Inferior parietal cortex (tissue), 1 donor: ENCODE measurements at regions not wholly inside any gene's neighbourhood (a gene's known extent, or its start where the extent isn't known, plus 50 kb on each side); places are given as distances from the start of the nearest gene placed in this dataset.
"Not testable (repeated sequence)": the region's sequence is repeated elsewhere in the genome, so short reads cannot be mapped to it uniquely, and the experiment has no call there.

Experiments
- DNase-seq: peaks from one replicate; pipeline ENCODE4 v3.0.0-alpha.2; 2016; ENCODE audit errors: extremely low spot score

DNA sequence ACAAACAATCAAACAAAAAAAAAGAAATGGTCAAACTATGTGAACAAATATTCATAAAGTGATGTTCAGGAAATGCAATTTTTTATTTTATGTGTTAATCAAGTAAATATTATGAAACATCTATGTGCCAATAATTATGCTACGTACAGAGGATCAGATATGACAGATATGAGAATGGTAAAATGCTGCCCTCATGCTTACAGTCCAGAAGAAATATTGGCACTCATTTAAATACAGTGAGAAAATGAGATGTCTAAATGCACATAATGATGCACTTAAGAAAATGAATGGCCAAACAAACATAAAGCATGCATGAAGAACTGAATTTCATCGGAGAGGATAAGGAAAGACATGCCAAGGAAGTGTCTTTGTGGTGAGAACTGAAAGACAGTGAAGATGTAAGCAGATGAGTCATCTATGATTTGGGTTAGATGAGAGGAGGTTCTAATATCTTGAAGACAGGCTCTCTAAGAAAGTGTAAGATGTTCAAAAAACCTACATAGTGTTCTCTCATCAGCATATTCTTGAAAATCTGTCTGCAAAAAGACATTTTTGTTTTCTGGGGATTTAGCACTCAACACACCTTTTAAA lies 1231.1 kb upstream of the ACO1 start:
- peak; percentile 15 for DNase-seq

DNA sequence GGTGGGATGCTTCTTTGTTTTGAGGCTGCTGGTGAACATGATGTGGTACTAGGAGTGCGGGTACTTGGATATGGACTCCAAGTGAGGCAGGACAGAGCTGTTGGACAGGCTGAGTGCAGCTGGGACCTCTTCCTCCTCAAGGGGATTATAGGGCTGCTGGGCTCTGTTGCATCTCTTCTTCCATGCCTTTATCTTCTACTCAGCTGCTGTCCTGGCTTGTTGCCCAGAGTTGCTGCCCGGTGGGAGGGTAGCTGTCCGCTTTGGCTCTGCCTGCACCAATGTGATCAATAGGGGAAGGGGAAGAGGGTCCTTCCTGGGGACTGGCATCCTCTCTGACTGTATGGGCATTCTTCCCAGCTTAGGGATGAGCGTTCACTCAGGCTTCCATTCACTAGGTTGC lies 1217.9 kb upstream of the ACO1 start:
- no peak for DNase-seq

- no peak for DNase-seq
Observed at GRCh38 chr9:31168161-31168560, 1216.3 kb upstream of the ACO1 start.

DNA sequence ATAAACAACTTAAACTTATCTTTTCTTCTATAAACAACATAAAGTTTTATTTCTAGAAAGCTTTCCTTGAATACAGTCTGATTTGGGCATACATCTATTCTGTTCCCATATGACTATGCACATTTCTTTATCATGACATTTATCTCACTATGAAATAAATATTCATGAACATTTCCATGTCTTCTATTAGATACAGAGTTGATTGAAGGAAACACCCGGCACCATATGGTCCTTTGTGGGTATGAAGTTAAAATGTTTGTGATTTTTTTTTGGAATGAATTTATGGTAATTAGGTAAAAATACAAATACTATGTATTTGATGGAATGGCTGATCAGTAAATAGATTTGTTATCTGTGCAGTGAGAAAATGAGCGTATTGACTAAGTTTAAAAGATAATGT lies 1209.8 kb upstream of the ACO1 start:
- DNase-seq = no peak

DNA sequence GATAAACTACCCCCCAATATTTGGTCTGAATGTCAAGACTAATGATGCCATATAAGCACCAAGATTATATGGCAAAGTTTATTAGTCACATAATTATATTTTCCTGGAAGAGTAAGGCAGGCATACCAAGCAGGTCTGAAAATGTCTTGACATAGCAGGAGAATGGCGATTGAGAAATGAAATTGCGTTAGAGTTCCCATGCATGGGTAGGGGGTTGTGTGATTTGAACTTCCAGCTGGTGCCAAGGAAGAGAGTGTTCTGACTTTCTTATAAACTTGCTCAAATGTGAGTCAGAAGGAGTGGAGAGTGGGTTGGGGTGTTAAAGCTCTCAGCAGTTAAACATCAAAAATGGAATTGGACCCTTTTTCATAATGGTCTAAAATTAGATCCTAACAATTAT lies 1200.6 kb upstream of the ACO1 start:
- DNase-seq = no peak

- no peak for DNase-seq
Observed at GRCh38 chr9:31185831-31186230, 1198.6 kb upstream of the ACO1 start.

DNA sequence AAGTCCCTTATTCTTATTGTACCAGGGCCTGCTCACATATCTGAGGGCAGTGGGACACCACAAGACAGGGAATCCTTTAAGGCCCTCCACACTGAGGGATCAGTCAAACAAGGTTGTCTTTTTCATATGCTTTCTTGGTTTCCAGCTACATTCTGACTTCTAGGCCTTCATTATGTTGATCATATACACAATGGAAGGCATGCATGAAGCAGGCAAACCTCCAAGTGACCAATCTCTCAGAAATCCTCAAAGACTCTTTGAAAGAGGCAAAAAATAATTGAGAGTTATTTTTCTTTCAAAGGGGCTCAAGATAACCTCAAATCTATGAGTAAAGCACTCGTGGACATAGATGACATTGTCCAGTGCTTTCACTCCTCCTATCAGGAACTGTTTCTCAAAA lies 1195.9 kb upstream of the ACO1 start:
- DNase-seq = no peak

GRCh38 chr9:31210978-31211570 lies 1173.4 kb upstream of the ACO1 start:
- DNase-seq = no peak

DNA sequence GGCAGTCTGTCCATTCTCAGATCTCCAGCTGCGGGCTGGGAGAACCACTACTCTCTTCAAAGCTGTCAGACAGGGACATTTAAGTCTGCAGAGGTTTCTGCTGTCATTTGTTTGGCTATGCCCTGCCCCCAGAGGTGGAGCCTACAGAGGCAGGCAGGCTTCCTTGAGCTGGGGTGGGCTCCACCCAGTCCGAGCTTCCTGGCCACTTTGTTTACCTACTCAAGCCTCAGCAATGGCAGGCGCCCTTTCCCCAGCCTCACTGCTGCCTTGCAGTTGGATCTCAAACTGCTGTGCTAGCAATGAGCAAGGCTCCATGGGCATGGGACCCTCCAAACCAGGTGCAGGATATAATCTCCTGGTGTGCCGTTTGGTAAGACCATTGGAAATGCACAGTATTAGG lies 1154.5 kb upstream of the ACO1 start:
- not testable (repeated sequence) for DNase-seq

- no peak for DNase-seq
Observed at GRCh38 chr9:31232485-31232884, 1152.0 kb upstream of the ACO1 start.

DNA sequence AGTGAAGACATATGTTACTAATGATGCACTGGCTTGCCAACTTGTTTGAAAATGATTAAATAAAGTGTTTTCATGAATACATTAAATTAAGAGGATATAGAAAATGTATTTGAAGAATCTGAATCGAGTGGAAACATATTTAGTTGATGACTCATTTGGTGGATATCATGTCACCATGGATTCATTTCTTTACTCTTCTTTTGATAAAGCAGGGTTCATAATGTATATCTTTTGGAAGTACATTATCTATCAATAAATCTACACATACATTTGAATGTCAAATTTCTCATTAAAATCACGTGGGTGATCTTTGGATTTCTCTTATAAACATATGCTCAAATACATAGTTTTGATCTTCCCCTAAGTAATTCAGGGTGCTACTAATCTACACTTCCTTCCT lies 1148.1 kb upstream of the ACO1 start:
- no peak for DNase-seq

- DNase-seq = no peak
Observed at GRCh38 chr9:31243386-31243785, 1141.1 kb upstream of the ACO1 start.

GRCh38 chr9:31248156-31248555 lies 1136.3 kb upstream of the ACO1 start:
- no peak for DNase-seq

DNA sequence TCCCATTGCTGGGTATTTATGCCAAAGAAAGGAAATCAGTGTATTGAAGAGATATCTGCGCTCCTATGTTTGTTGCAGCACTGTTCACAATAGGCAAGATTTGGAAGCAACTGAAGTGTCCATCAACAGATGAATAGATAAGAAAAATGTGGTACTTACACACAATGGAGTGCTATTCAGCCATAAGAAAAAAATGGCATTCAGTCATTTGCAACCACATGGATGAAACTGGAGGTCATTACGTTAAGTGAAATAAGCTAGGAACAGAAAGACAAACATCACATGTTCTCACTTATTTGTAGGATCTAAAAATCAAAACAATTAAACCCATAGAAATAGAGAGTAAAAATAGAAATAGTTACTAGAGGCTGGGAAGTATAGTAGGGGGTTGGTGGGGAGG lies 1133.1 kb upstream of the ACO1 start:
- DNase-seq = no peak

- DNase-seq = no peak
Observed at GRCh38 chr9:31253800-31254762, 1130.4 kb upstream of the ACO1 start.

DNA sequence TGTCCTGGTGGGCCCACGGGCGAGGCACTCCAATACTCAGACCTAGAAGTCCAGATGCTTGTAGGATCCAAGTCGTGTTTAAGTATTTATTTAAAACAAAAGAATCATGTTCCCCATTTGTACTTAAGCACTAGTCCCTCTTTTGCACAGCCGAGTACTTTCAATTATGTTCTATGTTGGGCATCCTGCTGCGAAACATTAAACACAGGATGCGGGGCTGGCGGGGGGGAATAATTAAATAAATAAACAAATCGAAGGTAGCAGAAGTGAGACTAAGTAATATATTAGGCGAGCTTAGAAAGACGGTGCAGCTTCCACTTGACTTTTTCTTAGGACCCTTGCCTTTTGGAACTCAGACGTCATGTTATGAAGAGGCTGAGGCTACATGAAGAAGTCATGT lies 1129.2 kb upstream of the ACO1 start:
- DNase-seq = no peak

GRCh38 chr9:31259824-31260223 lies 1124.6 kb upstream of the ACO1 start:
- no peak for DNase-seq

- no peak for DNase-seq
Observed at GRCh38 chr9:31272456-31273295, 1111.8 kb upstream of the ACO1 start.

GRCh38 chr9:31275419-31275818 lies 1109.0 kb upstream of the ACO1 start:
- DNase-seq = no peak

GRCh38 chr9:31290731-31291130 lies 1093.7 kb upstream of the ACO1 start:
- DNase-seq = no peak

DNA sequence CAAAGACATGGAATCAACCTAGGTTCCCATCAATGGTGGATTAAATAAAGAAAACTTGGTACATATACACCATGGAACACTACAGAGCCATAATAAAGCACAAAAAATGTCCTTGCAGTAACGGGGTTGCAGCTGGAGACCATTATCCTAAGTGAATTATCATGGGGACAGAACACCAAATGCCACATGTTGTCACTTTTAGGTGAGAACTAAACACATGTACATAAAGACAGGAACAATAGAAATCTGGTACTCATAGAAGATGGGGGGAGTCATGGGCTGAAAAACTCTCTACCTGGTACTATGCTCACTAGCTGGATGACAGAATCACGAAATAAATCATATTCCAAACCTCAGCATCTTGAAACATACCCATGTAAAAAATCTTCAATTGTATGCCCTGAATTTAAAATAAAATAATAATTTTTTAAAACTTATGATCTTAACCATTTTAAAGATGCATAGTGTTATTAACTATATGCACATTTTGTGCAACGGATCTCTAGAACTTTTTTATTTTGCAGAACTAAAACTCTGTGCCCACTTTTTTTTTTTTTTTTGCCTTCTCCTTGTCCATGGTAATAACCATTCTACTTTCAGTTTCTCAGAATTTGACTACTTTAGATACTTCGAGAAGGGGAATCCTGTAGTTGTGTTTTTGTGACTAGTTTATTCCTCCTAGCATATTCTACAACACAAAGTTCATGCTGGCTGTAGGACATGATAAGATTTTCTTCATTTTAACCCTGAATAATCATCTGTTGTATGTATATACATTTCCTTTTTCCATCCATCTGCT lies 1081.6 kb upstream of the ACO1 start:
- DNase-seq = no peak
